Endodermal cell (in vitro differentiated cells): ENCODE measurements at regions not wholly inside any gene's neighbourhood (a gene's known extent, or its start where the extent isn't known, plus 50 kb on each side); places are given as distances from the start of the nearest gene placed in this dataset.

Experiments
- DNase-seq: peaks from one replicate; pipeline ENCODE4 v3.0.0-alpha.2; 2017
- H3K27ac ChIP-seq: 2 replicates; pipeline ENCODE4 v1.5.1; 2013; ENCODE audit warnings: mild to moderate bottlenecking, low read depth, low read length, moderate library complexity
- H3K27me3 ChIP-seq: 2 replicates; pipeline ENCODE4 v1.6.1; 2013; ENCODE audit warnings: mild to moderate bottlenecking, low read length, moderate library complexity; ENCODE audit not compliant: insufficient read depth, control insufficient read depth, poor library complexity, severe bottlenecking
- H3K36me3 ChIP-seq: 2 replicates; pipeline ENCODE4 v1.7.0; 2013; ENCODE audit warnings: mild to moderate bottlenecking, low read length, moderate library complexity; ENCODE audit not compliant: control insufficient read depth, insufficient read depth
- H3K4me1 ChIP-seq: one replicate; pipeline ENCODE4 v1.7.0; 2013; ENCODE audit warnings: low read length; ENCODE audit not compliant: control insufficient read depth, insufficient read depth
- H3K4me3 ChIP-seq: 2 replicates; pipeline ENCODE4 v1.5.1; 2013; ENCODE audit warnings: mild to moderate bottlenecking, low read length, moderate library complexity
- H3K9ac ChIP-seq: 2 replicates; pipeline ENCODE4 v1.6.1; 2013; ENCODE audit warnings: mild to moderate bottlenecking, low read length, moderate library complexity; ENCODE audit not compliant: poor library complexity, severe bottlenecking; ENCODE audit errors: extremely low read depth
- H3K9me3 ChIP-seq: 2 replicates; pipeline ENCODE4 v1.6.1; 2013; ENCODE audit warnings: mild to moderate bottlenecking, low read length, moderate library complexity; ENCODE audit not compliant: control insufficient read depth
- H3K27ac Mint-ChIP-seq: 2 replicates; pipeline ENCODE4 v1.8.0; 2020; ENCODE audit warnings: mixed read lengths
- H3K27me3 Mint-ChIP-seq: 2 replicates; pipeline ENCODE4 v1.8.0; 2021; ENCODE audit warnings: mild to moderate bottlenecking, mixed read lengths; ENCODE audit not compliant: insufficient read depth
- H3K36me3 Mint-ChIP-seq: 2 replicates; pipeline ENCODE4 v1.8.0; 2020; ENCODE audit warnings: low read depth, mixed read lengths
- H3K4me1 Mint-ChIP-seq: 2 replicates; pipeline ENCODE4 v1.8.0; 2020; ENCODE audit warnings: mixed read lengths
- H3K4me3 Mint-ChIP-seq: 2 replicates; pipeline ENCODE4 v1.8.0; 2020; ENCODE audit warnings: mild to moderate bottlenecking, moderate library complexity, mixed read lengths
- H3K9me3 Mint-ChIP-seq: 2 replicates; pipeline ENCODE4 v1.8.0; 2020; ENCODE audit warnings: mild to moderate bottlenecking, mixed read lengths
- CTCF ChIP-seq: fragments of 200-600 bp; sonication (generic); conservative IDR thresholded peaks from 2 replicates; pipeline ENCODE4 v1.5.0; 2021; ENCODE audit warnings: antibody characterized with exemption, mild to moderate bottlenecking
- WGBS, 2 experiments: methylation state at CpG; one replicate each; pipeline versions ENCODE4 v1.1.5 to v1.1.7; 2013; ENCODE audit warnings: missing lambda C conversion rate in 2 of 2, mixed read lengths in 1 of 2; ENCODE audit not compliant: insufficient coverage in 1 of 2, insufficient read length in 1 of 2; 5-methylcytosine and 5-hydroxymethylcytosine counted together

- no peak overlapping the region for H3K9ac ChIP-seq
- Mint-ChIP-seq H3K4me1 (peaks cover 13% of the 10 kb centered on the region), H3K4me3 (no peak overlapping the region), H3K36me3 (no peaks in the 10 kb centered on the region), H3K9me3 (peaks cover 13% of the 10 kb centered on the region), H3K27me3 (no peaks in the 10 kb centered on the region), H3K27ac (no peak overlapping the region)
- peaks cover 6% of the 10 kb centered on the region for H3K9me3 ChIP-seq
- TF ChIP-seq CTCF, result peak; percentile 70
- no peak overlapping the region for H3K27ac ChIP-seq
- H3K4me3 ChIP-seq, result no peak overlapping the region
- WGBS, 2 experiments, result no CpG with 5 or more reads among the region's 1 CpG
- H3K36me3 ChIP-seq, result no peaks in the 10 kb centered on the region
- peak; percentile 70 for DNase-seq
- no peaks in the 10 kb centered on the region for H3K4me1 ChIP-seq
- no peaks in the 10 kb centered on the region for H3K27me3 ChIP-seq
Measured at GRCh38 chr10:78424723-78425122, 391.1 kb downstream of the RPS24 start.

DNA sequence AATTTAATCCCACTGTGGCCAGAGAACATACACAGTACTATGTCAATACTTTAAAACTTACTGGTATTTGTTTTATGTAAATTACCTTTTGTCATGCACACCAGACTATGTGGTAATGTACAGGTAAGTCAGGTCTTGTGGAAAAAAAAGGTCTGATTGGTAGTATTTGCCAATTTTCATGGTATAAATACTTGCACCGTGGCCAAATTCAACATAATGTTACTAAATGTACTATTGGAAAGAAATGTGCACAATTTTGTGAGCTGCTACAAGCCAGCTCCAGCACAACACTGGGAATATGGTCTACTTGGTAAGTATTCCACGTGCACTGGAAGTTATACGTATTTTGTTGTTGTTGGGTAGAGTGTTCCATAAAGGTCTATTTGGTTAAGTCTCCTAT, 392.5 kb downstream of the RPS24 start:
- Histone ChIP-seq H3K27me3 (no peaks in the 10 kb centered on the region), H3K36me3 (no peaks in the 10 kb centered on the region), H3K4me1 (no peaks in the 10 kb centered on the region), H3K9ac (no peak overlapping the region), H3K9me3 (peaks cover 6% of the 10 kb centered on the region), H3K4me3 (no peak overlapping the region), H3K27ac (no peak overlapping the region)
- no peak for TF ChIP-seq CTCF
- peaks cover 6% of the 10 kb centered on the region for H3K4me1 Mint-ChIP-seq
- no peaks in the 10 kb centered on the region for H3K36me3 Mint-ChIP-seq
- H3K27me3 Mint-ChIP-seq, result no peaks in the 10 kb centered on the region
- no peak overlapping the region for H3K27ac Mint-ChIP-seq
- WGBS, 2 experiments, result 84 to 100% methylated on average over 1 to 3 of the region's 3 CpGs
- DNase-seq, result no peak
- peaks cover 13% of the 10 kb centered on the region for H3K9me3 Mint-ChIP-seq
- no peak overlapping the region for H3K4me3 Mint-ChIP-seq

GRCh38 chr10:78427497-78428031, 393.9 kb downstream of the RPS24 start:
- no peak for TF ChIP-seq CTCF
- Mint-ChIP-seq H3K36me3 (no peaks in the 10 kb centered on the region), H3K27ac (no peak overlapping the region), H3K9me3 (peaks cover 13% of the 10 kb centered on the region), H3K4me1 (peaks cover under 1% of the 10 kb centered on the region), H3K4me3 (no peak overlapping the region), H3K27me3 (no peaks in the 10 kb centered on the region)
- 81 to 92% methylated on average over 2 of the region's 2 CpGs for WGBS, 2 experiments
- H3K27me3 ChIP-seq, result no peaks in the 10 kb centered on the region
- no peak overlapping the region for H3K4me3 ChIP-seq
- H3K27ac ChIP-seq, result no peak overlapping the region
- DNase-seq, result no peak
- no peak overlapping the region for H3K9ac ChIP-seq
- no peaks in the 10 kb centered on the region for H3K36me3 ChIP-seq
- H3K9me3 ChIP-seq, result peaks cover 6% of the 10 kb centered on the region
- no peaks in the 10 kb centered on the region for H3K4me1 ChIP-seq
